Mesothelial cell of epicardium (in vitro differentiated cells): ENCODE measurements at regions not wholly inside any gene's neighbourhood (a gene's known extent, or its start where the extent isn't known, plus 50 kb on each side); places are given as distances from the start of the nearest gene placed in this dataset.

Experiments
- DNase-seq, 2 experiments: peaks; one replicate each; pipeline ENCODE4 v3.0.0; 2021; ENCODE audit warnings: low spot score in 2 of 2; ENCODE audit not compliant: unreplicated experiment in 2 of 2
- H3K27ac Mint-ChIP-seq: 2 replicates; pipeline ENCODE4 v1.8.0; 2021; ENCODE audit warnings: mixed read lengths
- H3K27me3 Mint-ChIP-seq: 2 replicates; pipeline ENCODE4 v1.8.0; 2021; ENCODE audit warnings: low read depth, mixed read lengths
- H3K36me3 Mint-ChIP-seq: 2 replicates; pipeline ENCODE4 v1.8.0; 2021; ENCODE audit warnings: mixed read lengths
- H3K4me1 Mint-ChIP-seq: 2 replicates; pipeline ENCODE4 v1.8.0; 2021; ENCODE audit warnings: mixed read lengths
- H3K4me3 Mint-ChIP-seq: 2 replicates; pipeline ENCODE4 v1.8.0; 2021; ENCODE audit warnings: mild to moderate bottlenecking, moderate library complexity, mixed read lengths
- H3K9me3 Mint-ChIP-seq: 2 replicates; pipeline ENCODE4 v1.8.0; 2021; ENCODE audit warnings: mixed read lengths
- TF ChIP-seq, protein P1 (sequence below): fragments of 200-600 bp; sonication (generic); IDR thresholded peaks from one replicate; pipeline ENCODE4 v1.5.0; 2021; ENCODE audit warnings: antibody characterized with exemption; ENCODE audit not compliant: unreplicated experiment

DNA sequence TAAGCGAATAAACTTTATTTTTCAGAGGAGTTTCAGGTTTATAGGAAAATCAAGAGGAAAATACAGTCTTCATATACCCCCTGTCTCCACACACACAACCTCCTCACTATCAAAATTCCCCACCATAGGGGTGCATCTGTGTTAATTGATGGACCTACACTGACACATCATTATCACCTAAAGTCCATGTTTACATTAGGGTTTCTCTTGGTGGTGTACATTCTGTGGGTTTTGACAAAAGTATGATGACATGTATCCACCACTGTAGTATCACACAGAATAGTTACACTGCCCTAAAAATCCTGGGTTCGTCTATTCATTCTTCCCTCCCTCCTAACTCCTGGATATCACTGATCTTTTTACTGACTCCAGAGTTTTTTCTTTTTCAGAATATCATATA lies 654.2 kb downstream of the UQCRFS1 start:
- Mint-ChIP-seq H3K4me1 (no peaks in the 10 kb centered on the region), H3K9me3 (no peaks in the 10 kb centered on the region)

DNA sequence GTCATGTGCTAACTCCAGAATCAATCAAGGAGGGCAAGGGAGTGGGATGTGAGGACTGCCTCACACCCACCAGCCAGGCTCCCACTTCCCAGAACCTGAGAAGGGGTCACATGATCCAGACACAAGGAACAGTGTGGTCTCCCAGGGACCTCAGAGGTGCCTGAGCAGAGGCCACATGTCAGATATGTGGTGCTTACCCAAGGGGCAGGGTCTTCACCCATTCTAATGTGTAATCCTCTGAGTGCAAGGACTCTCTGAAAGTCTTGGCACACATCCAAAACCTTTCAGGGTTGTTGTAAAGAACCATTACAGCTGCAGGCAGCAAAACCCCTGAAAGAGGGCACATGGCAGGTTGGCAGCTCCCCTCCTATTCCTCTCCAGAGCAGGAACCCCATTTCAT lies 656.6 kb downstream of the UQCRFS1 start:
- Mint-ChIP-seq H3K4me1 (no peaks in the 10 kb centered on the region), H3K27me3 (peaks cover 4% of the 10 kb centered on the region), H3K4me3 (no peak overlapping the region), H3K36me3 (no peaks in the 10 kb centered on the region), H3K27ac (no peak overlapping the region), H3K9me3 (no peaks in the 10 kb centered on the region)
- TF ChIP-seq, protein P1, sequence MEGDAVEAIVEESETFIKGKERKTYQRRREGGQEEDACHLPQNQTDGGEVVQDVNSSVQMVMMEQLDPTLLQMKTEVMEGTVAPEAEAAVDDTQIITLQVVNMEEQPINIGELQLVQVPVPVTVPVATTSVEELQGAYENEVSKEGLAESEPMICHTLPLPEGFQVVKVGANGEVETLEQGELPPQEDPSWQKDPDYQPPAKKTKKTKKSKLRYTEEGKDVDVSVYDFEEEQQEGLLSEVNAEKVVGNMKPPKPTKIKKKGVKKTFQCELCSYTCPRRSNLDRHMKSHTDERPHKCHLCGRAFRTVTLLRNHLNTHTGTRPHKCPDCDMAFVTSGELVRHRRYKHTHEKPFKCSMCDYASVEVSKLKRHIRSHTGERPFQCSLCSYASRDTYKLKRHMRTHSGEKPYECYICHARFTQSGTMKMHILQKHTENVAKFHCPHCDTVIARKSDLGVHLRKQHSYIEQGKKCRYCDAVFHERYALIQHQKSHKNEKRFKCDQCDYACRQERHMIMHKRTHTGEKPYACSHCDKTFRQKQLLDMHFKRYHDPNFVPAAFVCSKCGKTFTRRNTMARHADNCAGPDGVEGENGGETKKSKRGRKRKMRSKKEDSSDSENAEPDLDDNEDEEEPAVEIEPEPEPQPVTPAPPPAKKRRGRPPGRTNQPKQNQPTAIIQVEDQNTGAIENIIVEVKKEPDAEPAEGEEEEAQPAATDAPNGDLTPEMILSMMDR: no peak
- no peak for DNase-seq

More for the DNA sequence above, 654.2 kb downstream of the UQCRFS1 start:
- no peak overlapping the region for H3K27ac Mint-ChIP-seq
- DNase-seq: no peak
- TF ChIP-seq, protein P1: no peak
- no peak overlapping the region for H3K4me3 Mint-ChIP-seq
- no peaks in the 10 kb centered on the region for H3K36me3 Mint-ChIP-seq
- H3K27me3 Mint-ChIP-seq: peaks cover 13% of the 10 kb centered on the region

DNA sequence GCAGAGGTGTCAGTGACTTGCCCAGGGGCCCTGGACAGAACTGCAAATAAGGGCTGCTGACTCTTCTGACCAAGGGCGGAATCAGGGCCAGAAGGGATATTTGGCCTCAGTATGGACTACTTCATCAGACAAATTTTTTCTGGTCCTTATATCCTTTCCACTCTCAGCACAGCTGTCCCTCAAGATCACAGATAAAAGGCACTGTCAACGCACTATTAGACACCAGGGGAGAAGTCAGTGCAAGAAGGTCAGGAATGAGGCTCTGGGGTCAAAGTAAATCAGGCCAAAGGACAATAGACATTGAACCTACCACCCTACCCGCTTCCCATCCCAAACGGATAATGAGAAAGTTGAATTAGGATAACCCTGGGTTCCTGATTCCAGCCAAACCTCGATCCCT lies 657.6 kb downstream of the UQCRFS1 start:
- H3K4me1 Mint-ChIP-seq: no peaks in the 10 kb centered on the region
- DNase-seq: no peak
- no peaks in the 10 kb centered on the region for H3K9me3 Mint-ChIP-seq
- H3K27me3 Mint-ChIP-seq: no peaks in the 10 kb centered on the region
- no peak overlapping the region for H3K27ac Mint-ChIP-seq
- no peak overlapping the region for H3K4me3 Mint-ChIP-seq
- H3K36me3 Mint-ChIP-seq: no peaks in the 10 kb centered on the region
- TF ChIP-seq, protein P1: no peak

DNA sequence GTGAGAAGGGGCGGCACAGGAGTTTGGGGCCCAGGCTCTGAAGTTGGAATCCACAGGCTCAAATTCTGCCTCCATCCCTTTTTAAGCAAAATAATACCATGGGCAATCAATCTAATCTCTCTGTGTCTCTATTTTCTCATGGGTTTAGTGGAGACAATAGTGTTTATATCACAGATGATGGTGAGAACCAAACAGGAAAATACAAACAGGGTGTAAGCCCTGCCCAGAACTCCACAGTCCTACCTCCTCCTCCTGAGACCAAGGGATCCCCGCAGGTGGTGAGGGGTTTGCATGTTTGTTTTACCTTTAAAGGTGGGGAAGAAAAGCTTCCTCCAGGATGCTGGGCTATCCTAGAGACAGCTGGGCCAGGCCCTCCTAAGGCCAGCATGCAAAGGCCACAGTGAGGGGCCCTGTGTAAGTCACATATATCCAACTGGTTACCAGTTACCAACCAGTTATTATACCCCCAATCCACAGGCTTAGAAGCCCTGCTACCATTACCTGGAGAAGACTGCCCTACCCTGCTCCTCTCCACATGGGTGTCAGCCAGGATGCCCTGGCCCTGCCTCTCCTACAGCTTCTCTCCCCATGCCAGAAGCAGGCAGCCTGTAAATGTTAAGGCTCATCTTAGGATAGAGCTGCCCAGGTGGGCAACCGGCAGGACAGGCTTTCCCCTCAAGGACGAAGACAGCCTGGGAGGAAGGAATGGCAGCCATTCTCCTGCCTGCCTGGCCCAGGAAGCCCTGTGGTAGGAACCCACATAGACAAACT lies 658.4 kb downstream of the UQCRFS1 start:
- no peaks in the 10 kb centered on the region for H3K9me3 Mint-ChIP-seq
- DNase-seq: no peak
- TF ChIP-seq, protein P1: no peak
- no peaks in the 10 kb centered on the region for H3K27me3 Mint-ChIP-seq
- H3K27ac Mint-ChIP-seq: no peak overlapping the region
- no peaks in the 10 kb centered on the region for H3K4me1 Mint-ChIP-seq
- H3K4me3 Mint-ChIP-seq: no peak overlapping the region
- no peaks in the 10 kb centered on the region for H3K36me3 Mint-ChIP-seq

DNA sequence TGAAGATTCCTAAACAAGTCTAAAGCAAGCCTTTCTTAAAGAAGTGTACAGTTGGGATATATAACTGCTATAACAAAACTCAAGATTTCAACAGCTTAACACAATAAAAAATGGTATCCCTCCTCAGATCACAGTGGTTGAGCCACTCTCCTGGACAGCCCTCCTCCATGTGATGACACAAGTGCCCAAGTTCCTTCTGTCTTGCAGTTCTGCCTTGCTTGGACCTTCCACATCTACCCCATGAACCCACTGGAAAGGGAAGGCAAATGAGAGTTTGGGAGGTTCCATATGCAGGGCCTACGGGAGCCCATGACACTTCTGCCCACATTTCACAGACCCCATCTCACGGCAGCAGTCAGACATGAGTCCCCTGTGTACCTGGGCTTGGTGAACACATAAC lies 659.2 kb downstream of the UQCRFS1 start:
- TF ChIP-seq, protein P1: no peak
- no peaks in the 10 kb centered on the region for H3K9me3 Mint-ChIP-seq
- no peaks in the 10 kb centered on the region for H3K36me3 Mint-ChIP-seq
- H3K4me1 Mint-ChIP-seq: no peaks in the 10 kb centered on the region
- H3K27ac Mint-ChIP-seq: no peak overlapping the region
- DNase-seq: no peak
- H3K27me3 Mint-ChIP-seq: no peaks in the 10 kb centered on the region
- no peak overlapping the region for H3K4me3 Mint-ChIP-seq
